ENCODE measurements at regions not wholly inside any gene's neighbourhood (a gene's known extent, or its start where the extent isn't known, plus 50 kb on each side); places are given as distances from the start of the nearest gene placed in this dataset.

DNA sequence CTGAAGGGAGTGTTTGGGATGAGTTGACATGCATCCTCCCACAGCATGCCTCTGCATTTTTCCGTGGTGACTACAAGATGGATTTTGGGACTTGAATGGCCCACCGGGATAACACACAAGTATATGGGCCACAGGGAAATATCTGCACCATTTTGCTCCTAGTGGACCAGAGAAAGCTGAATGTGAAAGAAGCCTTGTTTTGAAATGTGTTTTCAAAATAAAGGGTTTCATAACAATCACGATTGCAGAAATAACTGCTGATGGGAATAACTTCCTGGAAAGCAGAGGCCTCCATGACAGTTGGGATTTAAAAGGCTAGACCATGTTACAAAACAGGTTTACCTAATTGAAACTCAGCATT, 77.5 kb upstream of the PRR23C start:
- TF ChIP-seq, protein P1, sequence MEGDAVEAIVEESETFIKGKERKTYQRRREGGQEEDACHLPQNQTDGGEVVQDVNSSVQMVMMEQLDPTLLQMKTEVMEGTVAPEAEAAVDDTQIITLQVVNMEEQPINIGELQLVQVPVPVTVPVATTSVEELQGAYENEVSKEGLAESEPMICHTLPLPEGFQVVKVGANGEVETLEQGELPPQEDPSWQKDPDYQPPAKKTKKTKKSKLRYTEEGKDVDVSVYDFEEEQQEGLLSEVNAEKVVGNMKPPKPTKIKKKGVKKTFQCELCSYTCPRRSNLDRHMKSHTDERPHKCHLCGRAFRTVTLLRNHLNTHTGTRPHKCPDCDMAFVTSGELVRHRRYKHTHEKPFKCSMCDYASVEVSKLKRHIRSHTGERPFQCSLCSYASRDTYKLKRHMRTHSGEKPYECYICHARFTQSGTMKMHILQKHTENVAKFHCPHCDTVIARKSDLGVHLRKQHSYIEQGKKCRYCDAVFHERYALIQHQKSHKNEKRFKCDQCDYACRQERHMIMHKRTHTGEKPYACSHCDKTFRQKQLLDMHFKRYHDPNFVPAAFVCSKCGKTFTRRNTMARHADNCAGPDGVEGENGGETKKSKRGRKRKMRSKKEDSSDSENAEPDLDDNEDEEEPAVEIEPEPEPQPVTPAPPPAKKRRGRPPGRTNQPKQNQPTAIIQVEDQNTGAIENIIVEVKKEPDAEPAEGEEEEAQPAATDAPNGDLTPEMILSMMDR (conservative IDR thresholded peaks at IDR 0.05; ENCODE audit: low read length), result no peak
- TF ChIP-seq EZH2phosphoT487 (IDR thresholded peaks at IDR 0.05; ENCODE audit: borderline replicate concordance, low read depth, low read length), result no peak
